NT2/D1 (cell line): ENCODE measurements at regions not wholly inside any gene's neighbourhood (a gene's known extent, or its start where the extent isn't known, plus 50 kb on each side); places are given as distances from the start of the nearest gene placed in this dataset.

Experiments used
- SUZ12 ChIP-seq: IDR thresholded peaks from 2 replicates; pipeline ENCODE4 v1.6.1; 2011; ENCODE audit not compliant: insufficient read length, insufficient read depth; ENCODE audit errors: extremely low read depth
- YY1 ChIP-seq: IDR thresholded peaks from 2 replicates; pipeline ENCODE4 v1.6.1; 2011; ENCODE audit not compliant: insufficient read length, insufficient read depth
- ZNF274 ChIP-seq: IDR thresholded peaks from 2 replicates; pipeline ENCODE4 v1.6.1; 2011; ENCODE audit warnings: mild to moderate bottlenecking, low read depth, low read length

DNA sequence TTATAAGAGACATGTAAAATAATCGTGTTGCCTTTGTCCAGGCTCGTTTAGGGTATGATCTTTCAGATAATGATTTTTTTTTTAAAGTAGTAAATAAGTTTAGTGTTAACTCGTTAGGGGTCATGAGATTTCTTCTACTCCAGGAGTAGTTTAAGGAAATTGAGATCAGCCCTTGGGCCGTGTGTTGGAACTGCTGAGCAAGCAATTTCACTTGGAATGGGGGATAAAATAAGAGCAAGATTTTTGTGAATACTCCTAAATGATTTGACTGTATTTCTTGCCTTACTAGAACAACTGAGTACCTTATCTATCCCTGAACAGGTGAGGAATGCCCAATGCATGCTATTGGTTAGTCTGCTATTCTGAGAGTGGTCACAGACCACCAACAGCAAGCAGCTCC, 102.2 kb upstream of the SERPINE2 start:
- TF ChIP-seq SUZ12 (no peak), YY1 (no peak), ZNF274 (no peak)
